K562 (cell line): ENCODE measurements at regions not wholly inside any gene's neighbourhood (a gene's known extent, or its start where the extent isn't known, plus 50 kb on each side); places are given as distances from the start of the nearest gene placed in this dataset.

Experiments used
- PHTF2 ChIP-seq: fragments of 250-450 bp; sonication (Bioruptor Pico); IDR thresholded peaks from 2 replicates; pipeline ENCODE4 v1.5.0; 2021; ENCODE audit warnings: mild to moderate bottlenecking
- PRMT5 ChIP-seq: sonication (generic); formaldehyde crosslinking; IDR thresholded peaks from 2 replicates; pipeline ENCODE4 v1.5.0; 2020; ENCODE audit warnings: missing genetic modification reagents
- SP2 ChIP-seq: IDR thresholded peaks from 2 replicates; pipeline ENCODE4 v1.6.1; 2011; ENCODE audit warnings: mild to moderate bottlenecking, low read depth, low read length, moderate library complexity; ENCODE audit not compliant: poor library complexity, severe bottlenecking; ENCODE audit errors: extremely low read depth
- TF ChIP-seq, protein P1 (sequence below), 2 experiments: fragments of 450-650 bp; IDR thresholded peaks; 2 replicates each; pipeline ENCODE4 v1.6.1; 2016; ENCODE audit warnings: mild to moderate bottlenecking in 2 of 2, borderline replicate concordance in 1 of 2, low read depth in 1 of 2, moderate library complexity in 1 of 2
- TF ChIP-seq, protein P2 (sequence below): fragments of 450-650 bp; IDR thresholded peaks from 2 replicates; pipeline ENCODE4 v1.6.1; 2016

DNA sequence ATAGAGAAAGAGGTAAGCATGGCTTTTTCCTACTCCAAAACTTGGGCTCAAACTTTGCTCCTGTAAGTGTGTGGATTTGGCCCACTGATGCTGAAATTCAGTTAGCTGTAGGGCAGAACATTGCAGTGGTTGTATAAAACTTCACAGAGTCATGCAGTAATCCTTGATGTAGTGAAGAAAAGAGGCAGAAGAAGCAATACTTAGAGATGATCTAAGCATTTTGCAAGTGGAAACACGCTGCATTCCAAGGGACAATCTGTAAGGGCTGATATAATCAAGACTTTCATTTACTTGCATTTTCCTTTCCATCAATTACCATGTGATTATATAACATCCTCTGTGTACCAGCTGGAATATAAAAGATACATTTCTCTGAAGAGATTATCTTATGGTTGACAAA, 338.8 kb downstream of the DNAJB9 start (continued):
- no peak for TF ChIP-seq PRMT5 (CRISPR knock-in tag)
- TF ChIP-seq, protein P1, sequence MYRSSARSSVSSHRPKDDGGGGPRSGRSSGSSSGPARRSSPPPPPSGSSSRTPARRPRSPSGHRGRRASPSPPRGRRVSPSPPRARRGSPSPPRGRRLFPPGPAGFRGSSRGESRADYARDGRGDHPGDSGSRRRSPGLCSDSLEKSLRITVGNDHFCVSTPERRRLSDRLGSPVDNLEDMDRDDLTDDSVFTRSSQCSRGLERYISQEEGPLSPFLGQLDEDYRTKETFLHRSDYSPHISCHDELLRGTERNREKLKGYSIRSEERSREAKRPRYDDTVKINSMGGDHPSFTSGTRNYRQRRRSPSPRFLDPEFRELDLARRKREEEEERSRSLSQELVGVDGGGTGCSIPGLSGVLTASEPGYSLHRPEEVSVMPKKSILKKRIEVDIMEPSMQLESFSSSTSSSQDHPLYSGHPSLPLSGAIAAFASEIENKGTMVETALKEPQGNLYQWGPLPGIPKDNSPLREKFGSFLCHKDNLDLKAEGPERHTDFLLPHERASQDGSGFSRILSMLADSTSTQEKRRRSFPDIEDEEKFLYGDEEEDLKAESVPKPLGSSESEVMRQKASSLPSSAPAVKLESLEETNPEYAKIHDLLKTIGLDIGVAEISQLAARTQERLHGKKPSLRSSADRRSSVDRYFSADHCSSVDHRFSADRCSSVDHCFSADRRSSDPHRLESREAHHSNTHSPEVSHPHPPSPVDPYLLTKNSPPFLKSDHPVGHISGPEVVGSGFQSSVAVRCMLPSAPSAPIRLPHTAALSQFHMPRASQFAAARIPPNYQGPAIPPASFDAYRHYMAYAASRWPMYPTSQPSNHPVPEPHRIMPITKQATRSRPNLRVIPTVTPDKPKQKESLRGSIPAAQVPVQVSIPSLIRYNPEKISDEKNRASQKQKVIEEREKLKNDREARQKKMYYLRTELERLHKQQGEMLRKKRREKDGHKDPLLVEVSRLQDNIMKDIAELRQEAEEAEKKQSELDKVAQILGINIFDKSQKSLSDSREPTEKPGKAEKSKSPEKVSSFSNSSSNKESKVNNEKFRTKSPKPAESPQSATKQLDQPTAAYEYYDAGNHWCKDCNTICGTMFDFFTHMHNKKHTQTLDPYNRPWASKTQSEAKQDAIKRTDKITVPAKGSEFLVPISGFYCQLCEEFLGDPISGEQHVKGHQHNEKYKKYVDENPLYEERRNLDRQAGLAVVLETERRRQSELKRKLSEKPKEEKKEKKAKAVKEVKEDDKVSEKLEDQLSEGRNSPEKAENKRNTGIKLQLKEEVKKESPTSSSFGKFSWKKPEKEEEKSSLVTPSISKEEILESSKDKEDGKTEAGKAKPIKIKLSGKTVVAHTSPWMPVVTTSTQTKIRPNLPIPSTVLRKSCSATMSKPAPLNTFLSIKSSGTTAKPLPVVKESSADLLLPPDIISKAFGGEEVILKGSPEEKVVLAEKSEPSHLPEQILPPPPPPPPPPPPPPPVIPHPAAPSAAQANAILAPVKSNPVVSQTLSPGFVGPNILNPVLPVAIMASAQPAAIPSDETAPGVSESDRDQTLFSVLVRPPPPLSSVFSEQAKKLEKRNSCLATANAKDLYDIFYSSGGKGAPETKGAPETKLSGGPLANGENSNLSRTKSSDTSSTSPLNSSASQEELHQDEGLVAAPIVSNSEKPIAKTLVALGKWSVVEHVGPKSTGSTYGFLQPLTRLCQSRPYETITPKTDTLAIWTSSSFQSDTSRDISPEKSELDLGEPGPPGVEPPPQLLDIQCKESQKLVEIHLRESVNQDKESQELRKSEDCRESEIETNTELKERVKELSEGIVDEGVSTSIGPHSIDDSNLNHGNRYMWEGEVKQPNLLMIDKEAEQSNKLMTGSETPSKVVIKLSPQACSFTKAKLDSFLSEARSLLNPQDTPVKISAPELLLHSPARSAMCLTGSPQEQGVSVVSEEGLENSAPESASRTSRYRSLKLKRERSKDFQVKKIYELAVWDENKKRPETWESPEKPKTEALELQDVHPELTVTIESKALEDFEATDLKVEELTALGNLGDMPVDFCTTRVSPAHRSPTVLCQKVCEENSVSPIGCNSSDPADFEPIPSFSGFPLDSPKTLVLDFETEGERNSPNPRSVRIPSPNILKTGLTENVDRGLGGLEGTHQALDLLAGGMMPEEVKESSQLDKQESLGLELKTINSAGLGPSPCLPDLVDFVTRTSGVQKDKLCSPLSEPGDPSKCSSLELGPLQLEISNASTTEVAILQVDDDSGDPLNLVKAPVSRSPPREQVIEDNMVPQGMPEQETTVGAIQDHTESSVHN (IDR thresholded peaks at IDR 0.05; ENCODE audit: borderline replicate concordance in 1 of 2, low read depth in 1 of 2): no peak
- TF ChIP-seq, protein P2, sequence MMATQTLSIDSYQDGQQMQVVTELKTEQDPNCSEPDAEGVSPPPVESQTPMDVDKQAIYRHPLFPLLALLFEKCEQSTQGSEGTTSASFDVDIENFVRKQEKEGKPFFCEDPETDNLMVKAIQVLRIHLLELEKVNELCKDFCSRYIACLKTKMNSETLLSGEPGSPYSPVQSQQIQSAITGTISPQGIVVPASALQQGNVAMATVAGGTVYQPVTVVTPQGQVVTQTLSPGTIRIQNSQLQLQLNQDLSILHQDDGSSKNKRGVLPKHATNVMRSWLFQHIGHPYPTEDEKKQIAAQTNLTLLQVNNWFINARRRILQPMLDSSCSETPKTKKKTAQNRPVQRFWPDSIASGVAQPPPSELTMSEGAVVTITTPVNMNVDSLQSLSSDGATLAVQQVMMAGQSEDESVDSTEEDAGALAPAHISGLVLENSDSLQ: no peak
- no peak for TF ChIP-seq SP2
- TF ChIP-seq PHTF2 (CRISPR knock-in tag): no peak
- TF ChIP-seq, all 486 proteins: peak for 0
